MM.1S (cell line): ENCODE measurements at regions not wholly inside any gene's neighbourhood (a gene's known extent, or its start where the extent isn't known, plus 50 kb on each side); places are given as distances from the start of the nearest gene placed in this dataset.

Source experiments
- DNase-seq: peaks from one replicate; pipeline ENCODE4 v3.0.0-alpha.2; 2015
- H2AFZ ChIP-seq: fragments of 300-600 bp; sonication (generic); 2 replicates; pipeline ENCODE4 v1.6.0; 2016; ENCODE audit warnings: antibody characterized with exemption, low read length
- H3F3A ChIP-seq: fragments of 300-600 bp; sonication (generic); 2 replicates; pipeline ENCODE4 v1.6.1; 2016; ENCODE audit warnings: mild to moderate bottlenecking, antibody characterized with exemption, low read length, moderate library complexity, mixed read lengths; ENCODE audit not compliant: insufficient read depth
- H3K27ac ChIP-seq: fragments of 300-600 bp; sonication (generic); 2 replicates; pipeline ENCODE4 v1.5.1; 2016; ENCODE audit warnings: mild to moderate bottlenecking, low read length
- H3K27me3 ChIP-seq: fragments of 300-600 bp; sonication (generic); replicated peaks from 2 replicates; pipeline ENCODE4 v1.6.0; 2016; ENCODE audit warnings: low read length; ENCODE audit not compliant: insufficient read depth
- H3K36me3 ChIP-seq: fragments of 300-600 bp; sonication (generic); replicated peaks from 2 replicates; pipeline ENCODE4 v1.6.1; 2016; ENCODE audit warnings: mild to moderate bottlenecking, low read length, mixed read lengths; ENCODE audit not compliant: insufficient read depth
- H3K4me1 ChIP-seq: fragments of 300-600 bp; sonication (generic); 2 replicates; pipeline ENCODE4 v1.6.1; 2016; ENCODE audit warnings: low read length, mixed read lengths
- H3K4me2 ChIP-seq: fragments of 300-600 bp; sonication (generic); 2 replicates; pipeline ENCODE4 v1.6.0; 2016; ENCODE audit warnings: low read depth, low read length
- H3K4me3 ChIP-seq: fragments of 300-600 bp; sonication (generic); 2 replicates; pipeline ENCODE4 v1.5.1; 2016; ENCODE audit warnings: low read length, mixed read lengths
- H3K79me2 ChIP-seq: fragments of 300-600 bp; sonication (generic); 2 replicates; pipeline ENCODE4 v1.6.1; 2016; ENCODE audit warnings: mixed run types, low read length, mixed read lengths
- H3K9ac ChIP-seq: fragments of 300-600 bp; sonication (generic); 2 replicates; pipeline ENCODE4 v1.6.1; 2016; ENCODE audit warnings: low read length, mixed read lengths
- H3K9me2 ChIP-seq: fragments of 300-600 bp; sonication (generic); replicated peaks from 2 replicates; pipeline ENCODE4 v1.6.1; 2016; ENCODE audit warnings: mild to moderate bottlenecking, low read length, mixed read lengths; ENCODE audit not compliant: insufficient read depth
- H3K9me3 ChIP-seq: fragments of 300-600 bp; sonication (generic); replicated peaks from 2 replicates; pipeline ENCODE4 v1.6.1; 2016; ENCODE audit warnings: mild to moderate bottlenecking, low read length, mixed read lengths; ENCODE audit not compliant: insufficient read depth
- H4K20me1 ChIP-seq: fragments of 300-600 bp; sonication (generic); 2 replicates; pipeline ENCODE4 v1.6.1; 2016; ENCODE audit warnings: mild to moderate bottlenecking, low read length, moderate library complexity, mixed read lengths; ENCODE audit not compliant: insufficient read depth
- CTCF ChIP-seq: fragments of 300-600 bp; sonication (generic); IDR thresholded peaks from 2 replicates; pipeline ENCODE4 v1.5.1; 2016; ENCODE audit warnings: antibody characterized with exemption, low read length, mixed read lengths
- EZH2 ChIP-seq: fragments of 300-600 bp; sonication (generic); optimal IDR thresholded peaks from 2 replicates; pipeline ENCODE3; 2017; ENCODE audit warnings: low read depth, mild to moderate bottlenecking, antibody characterized with exemption, low read length, mixed read lengths
- EZH2phosphoT487 ChIP-seq: fragments of 300-600 bp; sonication (generic); IDR thresholded peaks from 2 replicates; pipeline ENCODE4 v1.6.1; 2018; ENCODE audit warnings: antibody characterized with exemption, low read length

- no peak for DNase-seq
- no peaks in the 10 kb centered on the region for H4K20me1 ChIP-seq
Observed at GRCh38 chr4:20331642-20332041, 79.9 kb downstream of the SLIT2 start.

GRCh38 chr4:20333141-20333715, 81.5 kb downstream of the SLIT2 start:
- no peak for DNase-seq
- Histone ChIP-seq H3K9me2 (no peaks in the 10 kb centered on the region), H2AFZ (no peak overlapping the region), H3K4me1 (no peaks in the 10 kb centered on the region), H3K79me2 (no peaks in the 10 kb centered on the region), H3K27me3 (no peaks in the 10 kb centered on the region), H3K4me3 (no peak overlapping the region), H3K9ac (no peak overlapping the region), H4K20me1 (no peaks in the 10 kb centered on the region), H3K36me3 (no peaks in the 10 kb centered on the region), H3F3A (no peaks in the 10 kb centered on the region), H3K9me3 (no peaks in the 10 kb centered on the region), H3K4me2 (no peak overlapping the region), H3K27ac (no peak overlapping the region)
- TF ChIP-seq EZH2phosphoT487 (no peak), EZH2 (no peak), CTCF (no peak)

More at GRCh38 chr4:20331642-20332041, 79.9 kb downstream of the SLIT2 start:
- Histone ChIP-seq H3K27ac (no peak overlapping the region), H3K79me2 (no peaks in the 10 kb centered on the region), H3K4me2 (no peak overlapping the region), H3K9ac (no peak overlapping the region), H3K4me1 (no peaks in the 10 kb centered on the region), H3F3A (no peaks in the 10 kb centered on the region), H2AFZ (no peak overlapping the region), H3K9me2 (no peaks in the 10 kb centered on the region), H3K36me3 (no peaks in the 10 kb centered on the region), H3K4me3 (no peak overlapping the region), H3K9me3 (no peaks in the 10 kb centered on the region), H3K27me3 (no peaks in the 10 kb centered on the region)
- no peak for TF ChIP-seq EZH2phosphoT487
- TF ChIP-seq EZH2, result no peak
- TF ChIP-seq CTCF, result no peak

GRCh38 chr4:20337261-20337664, 85.6 kb downstream of the SLIT2 start:
- H4K20me1 ChIP-seq, result no peaks in the 10 kb centered on the region
- H3K36me3 ChIP-seq, result no peaks in the 10 kb centered on the region
- no peak for DNase-seq
- no peak overlapping the region for H3K27ac ChIP-seq
- no peaks in the 10 kb centered on the region for H3K79me2 ChIP-seq
- H3K4me2 ChIP-seq, result no peak overlapping the region
- no peaks in the 10 kb centered on the region for H3K27me3 ChIP-seq
- H2AFZ ChIP-seq, result no peak overlapping the region
- H3K4me3 ChIP-seq, result no peak overlapping the region
- H3K9me2 ChIP-seq, result no peaks in the 10 kb centered on the region
- no peaks in the 10 kb centered on the region for H3K9me3 ChIP-seq
- H3K4me1 ChIP-seq, result no peaks in the 10 kb centered on the region
- TF ChIP-seq EZH2, result no peak
- no peak for TF ChIP-seq CTCF
- no peak for TF ChIP-seq EZH2phosphoT487
- no peaks in the 10 kb centered on the region for H3F3A ChIP-seq
- H3K9ac ChIP-seq, result no peak overlapping the region
